ENCODE measurements at regions not wholly inside any gene's neighbourhood (a gene's known extent, or its start where the extent isn't known, plus 50 kb on each side); places are given as distances from the start of the nearest gene placed in this dataset.

GRCh38 chr2:607709-608108 is 69.5 kb downstream of the TMEM18 start:
- no peak for TF ChIP-seq CTCF (IDR thresholded peaks at IDR 0.05; ENCODE audit: extremely low read depth in 1 of 2, insufficient read depth in 1 of 2, low read depth in 1 of 2, low read length in 2 of 2)
- no peak for TF ChIP-seq POLR2AphosphoS5 (IDR thresholded peaks at IDR 0.05; ENCODE audit: insufficient read depth, low read depth, low read length)

All from endothelial cell of umbilical vein (primary cell).